ENCODE measurements at regions not wholly inside any gene's neighbourhood (a gene's known extent, or its start where the extent isn't known, plus 50 kb on each side); places are given as distances from the start of the nearest gene placed in this dataset.
"Not testable (repeated sequence)": the region's sequence is repeated elsewhere in the genome, so short reads cannot be mapped to it uniquely, and the experiment has no call there.

DNA sequence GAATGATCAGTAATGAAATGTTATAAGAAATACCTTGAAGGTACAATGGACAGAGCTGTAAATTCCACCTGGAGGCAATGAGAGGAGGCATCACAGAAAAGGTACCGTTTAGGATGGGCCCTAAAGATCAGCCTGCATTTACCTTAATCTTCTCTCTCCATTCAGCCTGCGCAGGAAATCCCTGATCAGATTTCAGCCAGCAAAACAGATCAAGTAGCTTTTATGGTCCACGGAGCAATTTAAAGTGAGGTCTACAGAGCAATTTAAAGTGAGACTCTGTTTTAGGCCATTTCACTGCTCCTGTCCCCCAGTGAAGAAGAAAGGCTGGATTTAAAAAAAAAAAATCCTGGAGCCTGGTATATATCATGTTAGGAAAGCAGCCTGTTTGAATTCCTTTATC, 195.1 kb upstream of the VCX start:
- no peak for DNase-seq (ENCODE audit: missing footprints)
- intact Hi-C loops (cut with DNase I), result no loop called here

GRCh38 chrX:7641141-7641540, 201.8 kb upstream of the VCX start:
- intact Hi-C loops (cut with DNase I), result no loop called here
- ATAC-seq (no peak), DNase-seq (ENCODE audit: missing footprints) (no peak)

More for the DNA sequence above, 195.1 kb upstream of the VCX start:
- no peak for ATAC-seq

DNA sequence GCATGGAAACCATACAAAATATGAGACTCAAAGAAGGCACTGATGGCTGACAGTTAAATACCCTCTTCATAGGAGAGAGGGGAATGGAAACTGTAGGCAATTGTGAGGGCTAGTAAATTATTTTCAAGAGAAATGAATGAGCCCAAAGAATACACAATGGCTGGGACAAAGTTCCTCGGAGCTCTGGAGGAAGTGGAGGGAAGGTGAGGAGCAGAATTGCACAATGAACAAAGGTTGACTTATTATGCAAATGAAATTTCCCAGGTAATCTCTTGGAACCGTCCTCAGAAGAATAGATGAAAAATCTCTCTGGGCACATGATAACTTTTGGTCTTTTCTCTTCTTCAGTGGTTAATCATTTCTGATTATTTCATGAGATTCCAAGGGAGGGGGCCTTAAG, 202.6 kb upstream of the VCX start:
- DNase-seq (ENCODE audit: missing footprints) (no peak), ATAC-seq (no peak)
- intact Hi-C loops (cut with DNase I), result no loop called here

GRCh38 chrX:7638078-7638710, 204.8 kb upstream of the VCX start:
- intact Hi-C loops (cut with DNase I), result no loop called here
- DNase-seq (ENCODE audit: missing footprints) (no peak), ATAC-seq (no peak)

GRCh38 chrX:7637066-7637465, 205.9 kb upstream of the VCX start:
- no peak for ATAC-seq
- no peak for DNase-seq (ENCODE audit: missing footprints)
- intact Hi-C loops (cut with DNase I), result no loop called here

DNA sequence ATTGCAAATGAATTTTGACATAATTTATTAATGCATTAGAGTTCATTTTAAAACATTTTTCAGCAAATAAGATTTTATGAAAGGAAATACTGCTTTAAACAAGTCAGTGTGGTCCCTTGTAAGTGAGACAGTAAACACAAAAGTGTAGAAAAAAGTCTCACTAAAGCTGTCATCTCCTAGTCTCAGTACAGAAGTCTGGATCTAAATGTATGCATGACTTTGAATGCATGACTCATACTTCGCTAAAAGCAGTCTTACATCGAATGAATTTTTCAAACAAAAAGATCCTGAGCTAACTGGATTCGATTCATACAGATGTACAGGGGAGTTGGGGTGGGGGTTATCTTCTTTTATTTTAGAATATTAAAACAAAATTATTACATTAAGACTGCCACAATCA, 207.4 kb upstream of the VCX start:
- ATAC-seq, result no peak
- intact Hi-C loops (cut with DNase I), result no loop called here

DNA sequence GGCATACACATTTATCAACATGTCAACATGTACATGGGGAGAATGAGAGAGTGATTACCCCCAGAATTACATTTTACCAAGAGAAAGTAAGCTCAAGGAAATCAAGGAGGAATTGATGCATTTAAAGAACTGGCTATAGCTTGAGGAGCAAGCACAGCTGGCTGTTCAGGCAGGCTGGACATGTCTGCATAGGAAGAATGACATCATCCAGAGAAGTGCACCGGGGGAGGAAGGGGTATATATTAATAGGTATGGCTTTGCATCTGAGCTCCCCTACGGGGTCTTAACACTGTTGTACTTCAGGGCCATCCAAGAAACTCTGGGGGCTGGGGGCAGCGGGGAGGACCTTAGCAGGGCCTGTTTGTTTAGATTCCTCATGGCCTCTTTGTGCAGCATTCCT, 222.4 kb upstream of the VCX start:
- DNase-seq (ENCODE audit: missing footprints) (no peak), ATAC-seq (no peak)
- intact Hi-C loops (cut with DNase I), result no loop called here

More for the DNA sequence above, 207.4 kb upstream of the VCX start:
- no peak for DNase-seq (ENCODE audit: missing footprints)

- intact Hi-C loops (cut with DNase I), result no loop called here
- ATAC-seq (no peak), DNase-seq (ENCODE audit: missing footprints) (no peak)
Observed at GRCh38 chrX:7617994-7618393, 225.0 kb upstream of the VCX start.

GRCh38 chrX:7614616-7615015, 228.4 kb upstream of the VCX start:
- DNase-seq (ENCODE audit: missing footprints) (no peak), ATAC-seq (no peak)
- intact Hi-C loops (cut with DNase I), result no loop called here

GRCh38 chrX:7608625-7609024, 234.3 kb upstream of the VCX start:
- DNase-seq (ENCODE audit: missing footprints); ATAC-seq; intact Hi-C loops (cut with DNase I): not testable (repeated sequence)

GRCh38 chrX:7606039-7606652, 236.8 kb upstream of the VCX start:
- intact Hi-C loops (cut with DNase I), result no loop called here
- no peak for DNase-seq (ENCODE audit: missing footprints)
- no peak for ATAC-seq

DNA sequence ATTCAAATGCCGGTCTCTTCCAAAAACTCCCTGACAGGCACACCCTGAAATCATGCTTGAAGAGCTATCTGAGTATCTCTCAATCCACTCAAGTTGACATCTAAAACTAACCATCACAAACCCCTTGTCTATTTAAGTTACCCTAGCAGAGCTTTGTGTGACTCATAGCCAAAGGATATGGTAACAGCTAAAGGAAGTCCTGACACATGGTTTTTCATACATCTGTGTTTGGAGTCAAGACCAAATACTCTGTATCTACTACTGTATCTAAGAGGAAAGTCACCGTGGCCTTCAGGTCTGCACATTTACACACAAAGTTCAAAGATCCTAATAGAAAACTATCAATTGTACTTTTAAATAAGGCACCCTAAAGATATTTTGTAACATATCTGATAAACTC, 239.6 kb upstream of the VCX start:
- intact Hi-C loops (cut with DNase I), result no loop called here
- DNase-seq (ENCODE audit: missing footprints) (no peak), ATAC-seq (no peak)

GRCh38 chrX:7596822-7597221, 246.1 kb upstream of the VCX start:
- ATAC-seq, result no peak
- intact Hi-C loops (cut with DNase I), result no loop called here
- DNase-seq (ENCODE audit: missing footprints), result no peak

- intact Hi-C loops (cut with DNase I); DNase-seq (ENCODE audit: missing footprints); ATAC-seq: not testable (repeated sequence)
Observed at GRCh38 chrX:7593370-7593769, 249.6 kb upstream of the VCX start.

- intact Hi-C loops (cut with DNase I), result no loop called here
- ATAC-seq, result no peak
- no peak for DNase-seq (ENCODE audit: missing footprints)
Observed at GRCh38 chrX:7586126-7586525, 256.8 kb upstream of the VCX start.

GRCh38 chrX:7582191-7582590, 260.8 kb upstream of the VCX start:
- DNase-seq (ENCODE audit: missing footprints) (no peak), ATAC-seq (no peak)
- intact Hi-C loops (cut with DNase I), result no loop called here

GRCh38 chrX:7580127-7580526, 262.8 kb upstream of the VCX start:
- no peak for ATAC-seq
- DNase-seq (ENCODE audit: missing footprints), result no peak
- intact Hi-C loops (cut with DNase I), result no loop called here

- no peak for ATAC-seq
- DNase-seq (ENCODE audit: missing footprints), result no peak
- intact Hi-C loops (cut with DNase I), result no loop called here
Observed at GRCh38 chrX:7574325-7574724, 268.6 kb upstream of the VCX start.

DNA sequence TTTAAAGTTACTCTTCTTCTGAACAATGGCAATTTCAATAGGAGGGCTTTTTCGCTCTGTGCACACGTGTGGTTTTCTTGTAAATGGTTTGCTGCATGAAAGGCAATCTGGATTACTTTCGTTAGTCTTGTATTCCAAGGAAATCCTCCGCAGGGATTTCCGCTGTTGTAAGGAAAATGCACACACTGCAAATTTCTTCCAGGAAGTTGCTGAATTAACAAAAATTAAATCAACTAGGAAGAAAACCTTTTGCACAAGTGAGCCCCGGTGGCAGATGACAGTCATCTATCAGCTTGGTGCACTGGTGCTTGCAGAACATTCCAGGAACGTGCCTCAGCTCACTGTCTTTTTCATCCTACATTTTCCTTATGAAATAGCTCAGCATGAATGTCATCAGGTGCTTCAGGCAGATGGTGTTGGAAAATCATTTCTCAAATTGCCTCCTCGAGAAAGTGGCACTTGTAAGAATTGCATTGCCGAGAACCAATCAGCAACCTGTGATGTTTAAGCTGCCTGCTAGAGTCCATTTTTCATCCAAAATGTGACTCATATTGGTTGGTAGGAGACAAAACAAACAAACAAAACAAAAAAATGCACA, 272.4 kb upstream of the VCX start:
- DNase-seq (ENCODE audit: missing footprints), result no peak
- ATAC-seq, result no peak
- intact Hi-C loops (cut with DNase I), result no loop called here

DNA sequence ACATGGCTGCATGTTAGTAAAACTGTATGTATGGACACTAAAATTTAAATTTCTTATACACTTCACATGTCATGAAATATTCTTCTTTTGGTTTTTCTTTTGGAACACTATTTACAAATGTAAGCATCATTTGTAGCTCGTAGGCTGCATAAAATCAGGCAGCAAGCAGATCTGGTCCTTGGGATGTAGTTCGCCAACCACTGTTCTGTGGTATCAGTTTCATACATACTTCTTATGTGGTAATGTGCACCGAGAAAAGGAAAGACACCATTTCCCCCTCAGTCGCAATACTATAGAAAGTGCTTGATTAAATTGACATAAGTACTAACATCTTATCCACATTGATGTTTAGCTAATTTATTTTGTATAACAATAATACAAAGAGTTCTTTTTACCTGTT, 274.4 kb upstream of the VCX start:
- DNase-seq (ENCODE audit: missing footprints), result no peak
- no peak for ATAC-seq
- intact Hi-C loops (cut with DNase I), result no loop called here

- no peak for DNase-seq (ENCODE audit: missing footprints)
- no peak for ATAC-seq
Observed at GRCh38 chrX:7568130-7568529, 274.8 kb upstream of the VCX start.

More at GRCh38 chrX:7568130-7568529, 274.8 kb upstream of the VCX start:
- intact Hi-C loops (cut with DNase I), result no loop called here
